Neural progenitor cell (in vitro differentiated cells): ENCODE measurements at regions not wholly inside any gene's neighbourhood (a gene's known extent, or its start where the extent isn't known, plus 50 kb on each side); places are given as distances from the start of the nearest gene placed in this dataset.

Source experiments
- DNase-seq: peaks from one replicate; pipeline ENCODE4 v3.0.0-alpha.2; 2016; ENCODE audit warnings: low spot score
- H2AFZ ChIP-seq: fragments of 200-600 bp; sonication (generic); replicated peaks from 2 replicates; pipeline ENCODE4 v1.6.1; 2016; ENCODE audit warnings: antibody characterized with exemption
- H3F3A ChIP-seq: fragments of 200-600 bp; sonication (generic); 2 replicates; pipeline ENCODE4 v1.6.1; 2016; ENCODE audit warnings: antibody characterized with exemption, low read depth
- H3K27ac ChIP-seq: fragments of 200-600 bp; sonication (generic); 2 replicates; pipeline ENCODE4 v1.5.1; 2016; ENCODE audit warnings: mild to moderate bottlenecking
- H3K27me3 ChIP-seq: fragments of 200-600 bp; sonication (generic); 2 replicates; pipeline ENCODE4 v1.6.1; 2016; ENCODE audit warnings: mild to moderate bottlenecking, moderate library complexity
- H3K36me3 ChIP-seq: fragments of 200-600 bp; sonication (generic); 2 replicates; pipeline ENCODE4 v1.5.1; 2016
- H3K4me1 ChIP-seq: fragments of 200-600 bp; sonication (generic); 2 replicates; pipeline ENCODE4 v1.6.1; 2016; ENCODE audit warnings: mixed run types
- H3K4me2 ChIP-seq: fragments of 200-600 bp; sonication (generic); 2 replicates; pipeline ENCODE4 v1.6.1; 2016
- H3K4me3 ChIP-seq: fragments of 200-600 bp; sonication (generic); 2 replicates; pipeline ENCODE4 v1.5.1; 2016
- H3K79me2 ChIP-seq: fragments of 200-600 bp; sonication (generic); 2 replicates; pipeline ENCODE4 v1.6.1; 2016; ENCODE audit warnings: low read depth
- H3K9ac ChIP-seq: fragments of 200-600 bp; sonication (generic); 2 replicates; pipeline ENCODE4 v1.6.1; 2016
- H3K9me3 ChIP-seq: fragments of 200-600 bp; sonication (generic); 2 replicates; pipeline ENCODE4 v1.5.1; 2016; ENCODE audit warnings: low read depth
- H4K20me1 ChIP-seq: fragments of 200-600 bp; sonication (generic); 2 replicates; pipeline ENCODE4 v1.6.1; 2016; ENCODE audit warnings: low read depth
- H3K27ac Mint-ChIP-seq: 3 replicates; pipeline ENCODE4 v1.8.0; 2021; ENCODE audit warnings: mixed read lengths
- H3K27me3 Mint-ChIP-seq: 2 replicates; pipeline ENCODE4 v1.8.0; 2022; ENCODE audit warnings: low read depth, mild to moderate bottlenecking, inconsistent platforms, moderate library complexity, mixed read lengths; ENCODE audit not compliant: insufficient read depth
- H3K36me3 Mint-ChIP-seq: 3 replicates; pipeline ENCODE4 v1.8.0; 2021; ENCODE audit warnings: mixed read lengths
- H3K4me1 Mint-ChIP-seq: 3 replicates; pipeline ENCODE4 v1.8.0; 2021; ENCODE audit warnings: mixed read lengths
- H3K4me3 Mint-ChIP-seq: 3 replicates; pipeline ENCODE4 v1.8.0; 2021; ENCODE audit warnings: mild to moderate bottlenecking, moderate library complexity, mixed read lengths
- H3K9me3 Mint-ChIP-seq: 3 replicates; pipeline ENCODE4 v1.8.0; 2020; ENCODE audit warnings: mixed read lengths
- EZH2 ChIP-seq: fragments of 200-600 bp; sonication (generic); IDR thresholded peaks from 2 replicates; pipeline ENCODE4 v1.6.1; 2017; ENCODE audit warnings: antibody characterized with exemption, mild to moderate bottlenecking, moderate library complexity
- EZH2phosphoT487 ChIP-seq: fragments of 200-600 bp; sonication (generic); IDR thresholded peaks from 2 replicates; pipeline ENCODE4 v1.6.1; 2017; ENCODE audit warnings: antibody characterized with exemption
- TF ChIP-seq, protein P1 (sequence below): fragments of 200-600 bp; sonication (generic); IDR thresholded peaks from 2 replicates; pipeline ENCODE4 v1.5.1; 2017; ENCODE audit warnings: antibody characterized with exemption, mild to moderate bottlenecking

DNA sequence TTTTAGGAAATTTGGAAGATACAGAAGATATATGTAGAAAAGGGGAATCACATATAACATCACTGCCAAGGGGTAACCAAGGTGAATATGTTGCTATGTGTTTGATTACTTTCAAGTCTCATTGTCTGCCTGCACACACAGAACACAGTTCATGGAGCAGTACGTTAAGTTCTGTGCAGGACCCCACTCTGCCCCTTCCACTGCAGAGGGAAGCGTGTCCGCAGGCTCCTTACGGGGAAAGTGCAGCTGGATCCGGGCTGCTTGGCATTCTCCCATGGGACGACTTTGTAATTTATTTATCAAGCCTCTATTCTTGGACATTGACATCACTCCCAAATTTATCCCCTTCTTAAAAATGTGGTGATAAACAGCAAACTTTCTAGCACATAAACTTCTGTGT, 226.8 kb downstream of the FOXL1 start:
- H3K27me3 ChIP-seq, result no peaks in the 10 kb centered on the region
- no peak overlapping the region for H2AFZ ChIP-seq
- Mint-ChIP-seq H3K4me1 (peaks cover 21% of the 10 kb centered on the region), H3K27ac (no peak overlapping the region), H3K36me3 (no peaks in the 10 kb centered on the region), H3K9me3 (peaks cover 8% of the 10 kb centered on the region), H3K4me3 (no peak overlapping the region), H3K27me3 (peaks cover 3% of the 10 kb centered on the region)
- H3K27ac ChIP-seq, result no peak overlapping the region
- TF ChIP-seq EZH2 (no peak), EZH2phosphoT487 (no peak)
- TF ChIP-seq, protein P1, sequence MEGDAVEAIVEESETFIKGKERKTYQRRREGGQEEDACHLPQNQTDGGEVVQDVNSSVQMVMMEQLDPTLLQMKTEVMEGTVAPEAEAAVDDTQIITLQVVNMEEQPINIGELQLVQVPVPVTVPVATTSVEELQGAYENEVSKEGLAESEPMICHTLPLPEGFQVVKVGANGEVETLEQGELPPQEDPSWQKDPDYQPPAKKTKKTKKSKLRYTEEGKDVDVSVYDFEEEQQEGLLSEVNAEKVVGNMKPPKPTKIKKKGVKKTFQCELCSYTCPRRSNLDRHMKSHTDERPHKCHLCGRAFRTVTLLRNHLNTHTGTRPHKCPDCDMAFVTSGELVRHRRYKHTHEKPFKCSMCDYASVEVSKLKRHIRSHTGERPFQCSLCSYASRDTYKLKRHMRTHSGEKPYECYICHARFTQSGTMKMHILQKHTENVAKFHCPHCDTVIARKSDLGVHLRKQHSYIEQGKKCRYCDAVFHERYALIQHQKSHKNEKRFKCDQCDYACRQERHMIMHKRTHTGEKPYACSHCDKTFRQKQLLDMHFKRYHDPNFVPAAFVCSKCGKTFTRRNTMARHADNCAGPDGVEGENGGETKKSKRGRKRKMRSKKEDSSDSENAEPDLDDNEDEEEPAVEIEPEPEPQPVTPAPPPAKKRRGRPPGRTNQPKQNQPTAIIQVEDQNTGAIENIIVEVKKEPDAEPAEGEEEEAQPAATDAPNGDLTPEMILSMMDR, result no peak
- DNase-seq, result no peak
- H3K9ac ChIP-seq, result no peak overlapping the region
- no peak overlapping the region for H3K4me2 ChIP-seq
- H3K36me3 ChIP-seq, result no peaks in the 10 kb centered on the region
- H3K9me3 ChIP-seq, result no peaks in the 10 kb centered on the region
- H4K20me1 ChIP-seq, result no peaks in the 10 kb centered on the region
- peaks cover 23% of the 10 kb centered on the region for H3K4me1 ChIP-seq
- H3K4me3 ChIP-seq, result no peak overlapping the region
- no peaks in the 10 kb centered on the region for H3F3A ChIP-seq
- no peaks in the 10 kb centered on the region for H3K79me2 ChIP-seq

DNA sequence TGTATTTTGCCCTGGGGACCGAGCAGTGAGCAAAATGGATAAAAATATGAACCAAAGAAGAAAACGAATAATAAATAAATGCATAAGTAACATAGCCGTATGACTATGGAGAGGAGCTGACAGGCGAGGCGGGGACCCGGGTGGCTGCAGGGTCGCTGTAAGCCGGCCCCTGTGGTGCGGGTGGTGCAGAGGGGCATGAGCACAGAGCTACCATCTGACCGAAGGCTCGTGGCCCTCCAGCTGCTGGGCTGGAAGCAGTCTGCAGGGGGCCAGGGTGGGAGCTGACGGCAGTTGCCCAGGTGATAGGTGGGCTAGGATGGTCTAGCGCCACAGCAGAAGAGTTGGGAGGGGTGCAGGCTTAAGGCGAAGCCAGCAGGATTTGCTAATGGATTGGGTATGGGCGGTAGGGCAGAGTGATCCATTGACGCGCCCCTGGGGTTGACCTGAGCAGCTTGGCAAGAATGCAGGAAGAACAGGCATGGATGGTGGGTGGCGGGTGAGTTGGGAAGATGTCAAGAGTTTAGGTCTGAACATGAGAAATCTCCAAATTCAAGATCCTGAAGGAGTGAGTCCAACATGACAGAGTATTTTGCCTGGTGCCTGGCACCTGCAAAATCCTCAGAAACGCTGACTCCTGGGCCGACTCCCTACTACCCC, 228.0 kb downstream of the FOXL1 start:
- peaks cover 16% of the 10 kb centered on the region for H3K4me1 ChIP-seq
- no peaks in the 10 kb centered on the region for H3K36me3 Mint-ChIP-seq
- peaks cover 19% of the 10 kb centered on the region for H3K4me1 Mint-ChIP-seq
- peak overlapping the region; percentile 27 for H3K4me3 Mint-ChIP-seq
- no peaks in the 10 kb centered on the region for H3K36me3 ChIP-seq
- peaks cover 8% of the 10 kb centered on the region for H3K9me3 Mint-ChIP-seq
- H3K27me3 Mint-ChIP-seq, result peaks cover 3% of the 10 kb centered on the region
- TF ChIP-seq, protein P1, result no peak
- TF ChIP-seq EZH2phosphoT487, result no peak
- TF ChIP-seq EZH2, result no peak
- no peaks in the 10 kb centered on the region for H3F3A ChIP-seq
- H3K27ac ChIP-seq, result no peak overlapping the region
- no peak for DNase-seq
- no peaks in the 10 kb centered on the region for H3K9me3 ChIP-seq
- H2AFZ ChIP-seq, result peak overlapping the region; percentile 58
- no peaks in the 10 kb centered on the region for H3K27me3 ChIP-seq
- H4K20me1 ChIP-seq, result no peaks in the 10 kb centered on the region
- no peak overlapping the region for H3K9ac ChIP-seq
- peak overlapping the region; percentile 62 for H3K4me2 ChIP-seq
- H3K4me3 ChIP-seq, result peak overlapping the region; percentile 16
- no peak overlapping the region for H3K27ac Mint-ChIP-seq
- no peaks in the 10 kb centered on the region for H3K79me2 ChIP-seq

DNA sequence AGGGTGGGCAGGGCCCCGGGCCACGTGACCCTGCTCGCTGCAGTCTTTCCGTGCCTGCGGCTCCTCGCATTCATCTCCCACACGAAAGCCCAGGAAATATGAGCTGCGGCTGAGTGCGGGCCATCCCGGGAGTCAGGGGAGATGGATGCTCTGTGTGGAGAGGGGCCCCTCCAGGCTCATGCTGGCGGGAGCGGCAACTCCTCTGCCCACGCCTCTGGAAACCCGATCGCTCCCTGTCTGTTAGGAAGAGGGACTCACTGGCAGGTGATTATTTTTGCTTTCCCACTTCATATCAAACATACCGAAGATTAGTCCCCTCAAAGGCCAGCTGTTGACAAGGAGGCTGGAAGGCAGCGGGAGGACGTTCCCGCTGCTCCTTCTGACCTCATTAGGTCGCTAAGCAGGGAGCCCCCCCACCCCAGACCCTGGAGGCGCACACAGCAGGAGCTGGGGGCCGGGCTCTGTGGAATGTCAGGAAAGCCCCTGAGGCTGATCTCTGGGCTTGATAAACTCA, 228.5 kb downstream of the FOXL1 start:
- Histone ChIP-seq H3K4me3 (peak overlapping the region; percentile 16), H3K9me3 (no peaks in the 10 kb centered on the region), H3K36me3 (no peaks in the 10 kb centered on the region), H2AFZ (peak overlapping the region; percentile 58), H3K27ac (no peak overlapping the region), H3K27me3 (no peaks in the 10 kb centered on the region), H3K4me2 (peak overlapping the region; percentile 62), H4K20me1 (no peaks in the 10 kb centered on the region), H3K79me2 (no peaks in the 10 kb centered on the region), H3K9ac (no peak overlapping the region), H3K4me1 (peaks cover 12% of the 10 kb centered on the region), H3F3A (no peaks in the 10 kb centered on the region)
- Mint-ChIP-seq H3K4me3 (no peak overlapping the region), H3K27ac (no peak overlapping the region), H3K36me3 (no peaks in the 10 kb centered on the region), H3K4me1 (peaks cover 19% of the 10 kb centered on the region), H3K9me3 (peaks cover 8% of the 10 kb centered on the region), H3K27me3 (peaks cover 3% of the 10 kb centered on the region)
- DNase-seq, result peak; percentile 49
- TF ChIP-seq EZH2, result no peak
- TF ChIP-seq, protein P1, result no peak
- no peak for TF ChIP-seq EZH2phosphoT487
